AG04450 (cell line): ENCODE measurements at regions not wholly inside any gene's neighbourhood (a gene's known extent, or its start where the extent isn't known, plus 50 kb on each side); places are given as distances from the start of the nearest gene placed in this dataset.

Experiments
- CTCF ChIA-PET: fragments of 300-600, 350-600 bp; formaldehyde crosslinking; extraction: SDS; loops from one replicate; lab custom pipeline; 2022; ENCODE audit warnings: antibody characterized with exemption, inconsistent platforms; lab: Charles Lee
- POLR2A ChIA-PET: fragments of 350-600 bp; formaldehyde crosslinking; extraction: SDS; loops from one replicate; lab custom pipeline; 2021; ENCODE audit warnings: antibody characterized with exemption, inconsistent platforms; lab: Yijun Ruan, JAX
- DNase-seq: peaks from one replicate; pipeline ENCODE4 v3.0.0-alpha.2; 2011; ENCODE audit warnings: low read depth, low spot score
- H3K27ac ChIP-seq: one replicate; pipeline ENCODE4 v1.5.1; 2012; ENCODE audit warnings: low read depth, low read length, control low read depth
- H3K27me3 ChIP-seq: one replicate; pipeline ENCODE4 v1.6.0; 2012; ENCODE audit warnings: low read length; ENCODE audit not compliant: control insufficient read depth, insufficient read depth
- H3K4me3 ChIP-seq: 2 replicates; pipeline ENCODE4 v1.5.1; 2011; ENCODE audit warnings: mild to moderate bottlenecking, low read depth, low read length, control low read depth
- H3K9me3 ChIP-seq: 2 replicates; pipeline ENCODE4 v1.5.1; 2012; ENCODE audit warnings: low read length; ENCODE audit not compliant: control insufficient read depth, insufficient read depth
- CTCF ChIP-seq: IDR thresholded peaks from 2 replicates; pipeline ENCODE4 v1.5.1; 2011; ENCODE audit warnings: low read depth, low read length, control low read depth, inconsistent platforms

DNA sequence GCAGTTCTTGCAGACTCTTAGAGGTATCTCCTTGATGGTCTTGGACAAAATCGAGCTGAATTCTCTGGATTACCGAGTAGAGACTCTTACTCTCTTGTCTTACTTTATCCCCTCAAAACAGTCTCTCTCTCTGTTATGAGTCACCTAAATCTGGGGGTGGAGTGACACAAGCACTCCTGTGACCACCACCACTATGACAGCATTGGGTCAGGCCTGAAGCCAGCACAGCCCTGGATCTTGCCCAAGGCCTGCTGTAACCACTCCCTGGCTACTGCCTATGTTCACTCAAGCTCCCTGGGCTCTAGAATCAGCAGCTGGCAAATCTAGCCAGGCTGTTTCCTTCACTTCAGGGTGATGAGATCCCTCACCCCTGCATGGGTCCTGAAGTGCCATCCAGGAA lies 662.5 kb downstream of the LUZP2 start:
- no peak for DNase-seq
- POLR2A ChIA-PET, result no interaction called here
- TF ChIP-seq CTCF, result no peak
- H3K27me3 ChIP-seq, result no peaks in the 10 kb centered on the region
- H3K4me3 ChIP-seq, result no peak overlapping the region
- H3K9me3 ChIP-seq, result no peaks in the 10 kb centered on the region
- no peak overlapping the region for H3K27ac ChIP-seq
- CTCF ChIA-PET, result no interaction called here

GRCh38 chr11:25163421-25163820 lies 666.6 kb downstream of the LUZP2 start:
- no peak for TF ChIP-seq CTCF
- Histone ChIP-seq H3K9me3 (no peaks in the 10 kb centered on the region), H3K4me3 (no peak overlapping the region), H3K27me3 (no peaks in the 10 kb centered on the region), H3K27ac (no peak overlapping the region)
- ChIA-PET POLR2A (no interaction called here), CTCF (no interaction called here)
- DNase-seq, result no peak

DNA sequence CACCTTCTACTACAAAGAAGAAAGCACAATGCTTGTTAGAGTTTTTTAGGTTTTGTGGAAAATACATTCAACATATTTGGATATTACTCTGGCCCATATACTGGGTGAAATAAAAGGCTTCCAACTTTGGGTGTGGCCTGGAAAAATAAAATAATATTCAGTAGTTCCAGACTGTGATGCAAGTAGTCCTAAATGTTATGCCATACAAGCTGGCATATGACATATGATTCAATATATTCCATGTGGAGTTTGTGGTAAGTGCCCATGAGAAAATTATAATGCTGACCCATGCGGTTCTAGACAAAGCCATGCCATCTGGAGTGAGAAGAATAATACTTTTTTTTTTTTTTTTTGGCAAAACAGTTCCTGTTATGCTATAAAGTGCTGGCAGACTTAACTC lies 683.3 kb downstream of the LUZP2 start:
- ChIA-PET POLR2A (no interaction called here), CTCF (interaction anchor here (0.7 kb wide), 1 partner anchor 78 kb away, joined by 3 read pairs; no protein-coding TSS in a partner anchor)
- no peaks in the 10 kb centered on the region for H3K9me3 ChIP-seq
- DNase-seq, result no peak
- H3K27ac ChIP-seq, result no peak overlapping the region
- H3K27me3 ChIP-seq, result no peaks in the 10 kb centered on the region
- no peak for TF ChIP-seq CTCF
- H3K4me3 ChIP-seq, result no peak overlapping the region

DNA sequence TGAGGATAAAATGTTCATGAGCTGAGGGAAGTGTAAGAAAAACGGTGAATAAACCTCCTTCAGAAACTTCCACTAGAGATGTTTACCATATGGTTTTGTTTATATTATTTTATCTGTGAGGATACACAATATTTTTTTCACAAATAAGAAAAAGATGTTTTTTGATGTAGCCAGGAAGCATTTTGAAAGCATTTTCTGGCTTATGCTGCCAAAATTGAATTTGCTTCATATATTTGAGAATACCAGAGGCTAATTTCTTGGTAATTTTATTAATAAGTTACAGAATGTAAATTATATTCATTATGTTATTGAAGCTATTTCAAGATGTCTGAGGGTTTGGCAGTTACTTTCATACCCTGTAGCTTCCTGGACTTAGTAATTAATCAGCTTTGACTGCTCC lies 686.6 kb downstream of the LUZP2 start:
- H3K27ac ChIP-seq, result no peak overlapping the region
- ChIA-PET CTCF (no interaction called here), POLR2A (no interaction called here)

DNA sequence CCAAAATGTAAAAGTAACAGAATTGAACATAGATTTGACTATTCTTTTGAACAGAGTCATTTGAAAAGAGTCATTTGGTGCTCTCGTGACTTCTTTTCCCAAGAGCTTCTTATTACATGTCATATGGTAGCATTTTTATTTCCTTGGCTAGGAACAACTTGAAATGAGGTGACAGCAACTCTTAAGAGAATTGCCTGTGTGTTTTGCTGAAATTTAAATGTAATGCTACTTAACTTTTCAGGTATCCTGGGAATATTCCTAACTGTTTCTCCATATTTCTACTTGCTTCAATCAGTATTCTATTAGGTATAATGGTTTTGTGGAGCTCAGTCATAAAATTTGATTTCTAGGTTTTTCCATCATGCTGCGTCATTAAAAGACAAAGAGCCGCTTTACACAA lies 700.7 kb downstream of the LUZP2 start:
- ChIA-PET CTCF (interaction anchor here (0.6 kb wide), 1 partner anchor 64 kb away, joined by 3 read pairs; no protein-coding TSS in a partner anchor), POLR2A (no interaction called here)
- H3K27me3 ChIP-seq, result no peaks in the 10 kb centered on the region
- H3K9me3 ChIP-seq, result no peaks in the 10 kb centered on the region
- H3K4me3 ChIP-seq, result no peak overlapping the region
- DNase-seq, result no peak
- H3K27ac ChIP-seq, result no peak overlapping the region
- no peak for TF ChIP-seq CTCF

More for the DNA sequence above, 686.6 kb downstream of the LUZP2 start:
- no peak for DNase-seq
- H3K4me3 ChIP-seq, result no peak overlapping the region
- no peaks in the 10 kb centered on the region for H3K27me3 ChIP-seq
- TF ChIP-seq CTCF, result no peak
- H3K9me3 ChIP-seq, result no peaks in the 10 kb centered on the region
